Activated CD4-positive, alpha-beta T cell treated with anti-CD3 and anti-CD28 coated beads for 4 hours (primary cell): ENCODE measurements at regions not wholly inside any gene's neighbourhood (a gene's known extent, or its start where the extent isn't known, plus 50 kb on each side); places are given as distances from the start of the nearest gene placed in this dataset.
"Not testable (repeated sequence)": the region's sequence is repeated elsewhere in the genome, so short reads cannot be mapped to it uniquely, and the experiment has no call there.

Experiments used
- DNase-seq, 2 donors: peaks; one replicate each; pipeline ENCODE4 v3.0.0-alpha.2; 2020

DNA sequence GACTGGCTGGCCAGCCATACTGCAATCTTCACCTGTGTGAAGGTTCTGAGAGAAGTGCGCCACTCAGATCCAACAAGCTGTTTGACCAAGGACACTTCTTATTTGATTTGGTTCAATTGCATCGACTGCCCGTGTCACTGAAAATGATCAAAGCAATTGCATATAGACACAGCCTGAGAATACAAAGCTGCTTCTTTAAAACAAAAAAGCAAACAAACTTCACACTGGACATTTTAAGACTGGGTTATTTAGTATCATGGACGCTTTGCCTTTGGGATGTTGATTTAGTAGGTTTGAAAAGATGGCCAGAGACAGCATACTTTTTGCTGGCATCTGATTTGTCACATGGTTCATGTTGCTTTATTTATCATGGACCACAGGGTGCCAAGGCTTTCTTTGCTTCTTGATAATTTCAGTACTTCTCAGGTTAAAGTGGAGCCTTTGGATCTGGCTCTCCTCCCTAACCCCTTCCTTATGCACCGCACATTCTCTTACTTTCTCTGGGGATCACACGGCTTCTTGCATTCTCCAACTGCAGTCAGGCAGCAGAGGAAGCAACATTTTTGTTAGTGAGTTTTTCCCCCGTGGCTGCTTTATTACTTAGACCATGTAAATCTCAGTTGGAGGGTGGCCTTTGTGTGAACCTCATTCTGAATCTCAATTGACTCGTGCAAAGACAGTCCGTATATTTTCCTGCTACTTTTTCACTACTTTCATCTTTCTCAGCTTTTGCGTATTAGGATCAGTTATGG lies 151.0 kb downstream of the CD47 start:
- DNase-seq = no peak

DNA sequence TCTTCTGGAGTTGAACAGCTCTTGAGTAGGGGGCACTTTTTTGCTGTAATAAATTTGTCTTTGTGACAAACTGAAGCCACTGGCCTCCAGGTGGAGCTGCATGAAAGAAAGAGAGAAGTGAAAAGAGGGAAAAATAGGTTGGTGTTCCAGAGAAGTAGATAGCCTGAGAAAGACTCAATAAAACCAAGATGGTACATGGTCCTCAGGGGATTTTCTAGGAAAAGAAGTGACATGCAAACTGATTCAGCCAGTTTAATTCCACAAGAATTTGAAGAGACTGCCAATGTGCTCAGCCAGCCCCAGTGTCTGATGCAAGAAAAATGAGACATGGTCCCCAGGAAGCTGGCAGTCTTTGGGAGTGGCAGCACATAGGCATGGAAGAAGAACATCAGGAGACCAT lies 152.7 kb downstream of the CD47 start:
- peak in 1 of 2 donors; percentile 22 for DNase-seq

DNA sequence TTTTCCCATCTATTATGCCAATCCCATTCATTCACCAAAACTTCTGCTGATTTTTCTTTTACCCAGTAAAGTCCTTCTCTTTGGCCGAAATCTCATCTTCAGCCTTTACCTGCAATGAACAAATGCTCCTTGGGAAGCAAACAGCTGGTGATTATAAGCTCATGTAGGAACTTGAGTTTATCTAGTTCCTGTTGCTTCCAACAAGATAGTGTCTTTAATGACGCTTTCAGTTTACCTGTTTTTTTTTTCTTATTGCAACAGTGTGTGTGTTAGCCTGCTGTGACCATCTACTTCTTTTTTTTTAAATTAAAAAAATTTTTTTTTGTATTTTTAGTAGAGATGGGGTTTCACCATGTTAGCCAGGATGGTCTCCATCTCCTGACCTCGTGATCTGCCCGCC lies 156.0 kb downstream of the CD47 start:
- DNase-seq = no peak

DNA sequence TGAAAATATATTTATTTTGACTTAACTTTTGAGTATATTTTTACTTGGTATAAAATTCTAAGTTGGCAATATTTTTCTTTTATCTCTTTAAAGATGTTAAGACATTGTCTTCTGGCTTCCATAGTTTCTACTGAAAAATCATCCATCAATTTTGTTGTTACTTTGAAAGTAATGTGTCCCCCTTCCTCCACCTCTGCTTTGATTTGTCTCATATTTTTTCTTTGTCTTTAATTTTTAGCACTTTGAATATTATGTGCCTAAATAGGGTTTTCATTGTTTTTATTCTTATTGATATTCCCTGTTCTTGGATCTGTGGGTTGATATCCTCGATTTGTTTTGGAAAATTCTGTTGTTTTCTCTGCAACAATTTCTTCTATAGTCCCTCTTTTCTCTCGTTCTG lies 157.4 kb downstream of the CD47 start:
- DNase-seq = no peak

DNA sequence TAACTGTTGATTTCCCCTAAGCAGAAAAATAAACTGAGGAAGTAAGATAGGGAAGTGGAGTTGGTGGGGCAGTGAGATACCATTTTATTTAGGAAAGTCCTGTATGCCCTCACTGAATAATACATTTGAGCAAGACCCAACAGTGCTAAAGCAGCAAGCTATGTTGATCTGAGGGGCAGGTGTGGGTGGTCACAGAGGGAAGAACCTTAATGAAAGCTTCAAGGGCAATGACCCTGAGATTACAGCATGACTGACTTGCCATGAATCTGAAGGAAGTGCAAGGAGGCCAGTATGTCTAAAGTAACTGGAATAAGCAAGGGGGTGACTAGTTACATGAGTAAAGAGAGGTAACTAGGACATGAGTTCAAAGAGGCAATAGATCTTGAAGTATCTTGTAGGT lies 159.5 kb downstream of the CD47 start:
- no peak for DNase-seq

DNA sequence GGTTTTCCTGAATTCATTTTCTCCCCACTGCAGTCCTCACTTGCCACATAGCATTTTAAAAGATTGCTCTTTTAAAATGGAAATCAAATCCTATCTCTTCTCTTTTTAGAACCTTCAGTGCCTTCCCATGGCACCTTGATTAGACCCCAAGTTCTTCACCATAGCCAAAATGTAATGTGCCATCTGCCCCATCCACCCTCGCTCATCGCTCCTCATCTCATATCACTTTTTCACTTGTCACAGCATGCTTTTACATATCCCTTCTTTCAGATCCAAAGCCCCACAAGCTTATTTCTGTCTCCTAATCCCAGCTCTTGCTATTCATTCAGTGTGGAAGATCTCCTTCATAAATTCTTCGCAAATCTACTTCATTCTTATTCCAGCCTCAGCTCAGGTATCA lies 161.7 kb downstream of the CD47 start:
- no peak for DNase-seq

DNA sequence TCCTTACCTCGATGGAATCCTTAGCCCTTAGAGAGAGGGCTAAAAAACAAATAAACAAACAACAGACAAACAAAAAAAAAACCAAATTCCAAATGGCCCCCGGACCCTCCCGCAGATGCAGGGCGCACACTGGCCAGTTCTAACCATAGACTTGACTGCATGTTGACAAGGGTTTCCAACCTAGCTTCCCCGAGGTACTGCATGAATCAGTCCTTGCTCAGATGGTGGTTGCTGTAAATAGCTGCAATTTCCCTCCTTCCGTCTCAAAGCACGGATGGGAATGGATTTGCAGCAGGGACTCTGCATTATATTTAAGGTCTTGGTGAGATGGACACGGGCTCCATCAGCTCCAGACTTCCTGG lies 162.8 kb downstream of the CD47 start:
- peak in 1 of 2 donors; percentile 7 for DNase-seq

DNA sequence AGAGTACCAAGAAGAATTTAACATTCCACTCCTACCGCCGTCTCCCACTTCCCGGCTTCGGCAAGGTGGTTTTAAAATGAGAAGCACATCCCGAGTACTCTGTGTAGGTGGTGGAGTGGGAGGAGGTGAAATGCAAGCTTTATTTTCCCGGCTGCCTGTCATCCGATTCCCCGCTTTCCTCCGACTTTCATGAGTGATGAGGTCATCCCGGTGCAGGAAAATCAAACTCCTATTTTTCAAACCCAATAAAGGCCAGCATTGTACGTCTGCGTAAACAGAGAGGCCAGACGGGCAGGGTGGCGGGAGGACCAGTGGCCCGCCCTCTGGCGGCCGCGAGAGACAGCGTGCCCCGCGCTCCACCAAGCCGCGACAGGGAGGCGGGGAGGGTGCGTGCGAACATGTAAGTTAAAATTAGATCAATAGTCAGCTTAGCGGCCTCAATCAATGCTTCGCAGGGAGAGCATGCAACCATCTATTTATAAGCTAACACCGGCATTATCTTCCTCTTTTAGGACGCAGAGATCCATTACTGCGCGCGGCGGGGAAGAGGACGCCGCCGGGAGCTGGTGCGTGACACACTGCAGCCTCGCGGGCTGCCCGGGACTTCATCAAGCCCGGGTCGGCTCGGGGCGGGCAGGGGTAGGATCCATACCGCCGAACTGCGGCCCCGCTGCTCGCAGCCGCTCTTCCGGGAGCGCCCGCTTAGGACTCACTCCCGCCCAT lies 163.3 kb downstream of the CD47 start:
- DNase-seq = peak; percentile 63 to 68

DNA sequence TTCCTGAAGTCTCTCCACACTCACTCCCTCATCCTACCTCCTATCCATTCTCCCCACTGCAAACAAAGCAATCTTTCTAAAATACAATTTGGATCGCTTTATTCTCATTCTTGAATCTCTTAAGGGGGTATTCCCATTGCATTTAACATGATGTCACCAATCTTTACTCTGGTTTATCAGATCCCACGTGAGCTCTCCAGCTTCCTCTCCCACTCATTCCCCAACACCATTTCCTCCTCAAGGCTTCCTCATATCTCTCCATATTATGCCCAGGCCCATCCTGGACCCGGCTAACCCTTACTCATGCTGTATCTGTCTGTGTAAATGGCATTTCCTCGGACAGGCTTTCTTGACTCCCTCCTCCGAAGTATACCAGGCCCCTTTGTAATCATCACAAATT lies 165.0 kb downstream of the CD47 start:
- no peak for DNase-seq

DNA sequence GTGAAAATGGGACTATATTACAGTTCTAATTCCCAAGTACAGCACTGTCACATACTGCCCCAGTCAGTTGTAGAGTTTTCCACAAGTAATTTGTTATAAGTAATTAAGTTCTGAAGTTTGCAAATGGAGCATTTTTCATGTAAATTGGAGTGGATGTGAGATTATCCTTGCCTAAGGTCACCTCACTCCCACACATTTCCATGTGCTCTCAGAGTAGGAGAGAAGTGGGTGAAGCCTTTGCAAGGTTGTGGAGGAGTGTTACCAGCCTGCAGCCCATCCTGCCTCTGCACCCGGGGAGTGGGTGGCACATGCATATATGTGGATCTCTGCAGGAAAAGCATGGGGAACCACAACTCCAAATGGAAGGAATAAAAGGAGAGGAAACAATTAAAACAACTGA lies 169.8 kb downstream of the CD47 start:
- no peak for DNase-seq

DNA sequence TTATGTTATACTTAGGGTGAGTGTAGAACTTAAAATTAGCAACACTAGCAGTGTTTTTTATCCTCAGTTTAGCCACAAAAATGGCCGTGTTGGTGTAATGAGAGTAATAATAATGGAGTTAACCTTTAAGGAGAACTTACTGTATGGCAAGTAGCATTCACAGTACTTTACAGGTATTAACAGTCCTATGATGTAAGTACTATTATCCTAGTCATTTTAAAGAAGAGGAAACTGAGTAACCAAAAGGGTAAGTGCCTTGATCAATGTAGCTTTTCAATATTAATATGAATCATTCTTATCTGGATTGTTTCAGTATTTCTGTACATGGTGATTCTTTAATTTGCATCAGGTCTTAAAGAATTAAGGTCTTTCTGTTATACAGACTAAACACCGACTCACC lies 170.3 kb downstream of the CD47 start:
- DNase-seq = no peak

DNA sequence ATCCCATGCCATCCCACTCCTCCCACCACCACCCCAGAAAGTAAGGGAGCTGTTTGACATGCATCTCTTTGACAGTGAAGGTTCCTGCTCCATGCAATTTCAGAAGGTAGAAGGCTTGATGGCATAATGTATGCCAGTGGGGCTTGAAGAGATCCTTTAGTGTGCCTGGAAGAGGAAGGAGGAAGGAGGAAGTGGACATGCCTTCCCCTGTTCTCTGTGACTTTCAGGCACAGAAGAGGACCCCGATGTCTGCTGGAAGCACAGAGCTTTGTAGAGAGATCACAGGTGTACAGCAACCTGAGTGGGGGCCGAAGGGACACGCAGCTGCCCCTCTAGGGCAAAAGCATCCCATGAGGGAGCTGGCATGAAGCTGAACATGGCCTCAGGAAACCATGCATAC lies 171.6 kb downstream of the CD47 start:
- no peak for DNase-seq

DNA sequence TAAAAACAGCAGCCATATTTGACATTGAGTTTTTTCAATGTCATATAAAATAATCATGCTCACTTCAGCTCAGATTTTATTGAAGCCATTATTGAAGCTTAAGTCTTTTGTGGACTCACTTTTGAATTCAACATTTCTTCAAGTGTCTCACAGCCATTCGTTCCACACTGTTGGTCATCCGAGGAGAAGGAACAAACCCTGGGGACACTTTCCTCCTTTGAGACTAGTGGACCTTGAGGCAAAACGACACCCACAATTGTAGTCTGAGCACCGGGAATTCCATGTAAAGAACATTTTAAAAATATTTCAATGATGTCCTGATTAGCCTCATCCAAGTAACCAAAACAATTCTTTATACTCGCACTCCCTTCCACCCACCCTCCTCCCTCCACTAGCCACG lies 174.7 kb downstream of the CD47 start:
- DNase-seq = no peak

DNA sequence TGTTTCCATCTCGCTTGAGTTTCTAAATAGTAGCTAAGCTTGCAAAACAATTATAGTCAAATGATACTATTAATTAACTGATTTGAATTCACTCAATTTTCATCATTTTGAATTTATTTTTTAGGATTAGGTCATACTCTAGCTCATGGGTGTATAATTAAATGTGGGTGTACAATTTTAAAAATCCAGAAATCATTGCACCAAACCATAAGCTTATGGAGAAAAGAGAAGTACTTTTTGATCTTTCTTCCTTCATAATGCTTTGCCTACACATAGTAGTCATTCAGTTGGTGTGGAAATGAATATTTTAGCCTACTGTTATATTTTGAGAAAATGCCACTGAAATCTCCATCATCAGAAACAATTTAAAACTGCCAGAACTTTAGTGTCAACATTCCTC lies 175.1 kb downstream of the CD47 start:
- no peak for DNase-seq

DNA sequence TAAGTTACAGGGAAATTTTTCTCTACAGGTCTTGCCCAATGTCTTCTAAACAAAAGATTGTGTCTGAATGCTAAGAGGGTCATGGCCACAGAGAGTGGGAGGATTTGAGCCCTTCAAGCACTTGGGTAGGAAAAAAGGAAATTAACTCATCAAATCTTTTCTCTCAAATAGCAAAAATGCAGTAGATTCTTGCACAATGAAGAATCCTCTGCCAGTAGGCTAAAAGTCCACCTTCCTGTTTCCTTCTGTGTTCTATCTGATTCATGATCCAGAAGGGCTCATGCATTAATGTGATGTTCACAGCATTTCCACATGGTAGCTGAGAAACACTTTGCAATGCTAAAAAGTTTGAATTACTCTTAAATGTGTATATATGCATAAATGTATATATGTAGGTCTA lies 177.1 kb downstream of the CD47 start:
- no peak for DNase-seq

DNA sequence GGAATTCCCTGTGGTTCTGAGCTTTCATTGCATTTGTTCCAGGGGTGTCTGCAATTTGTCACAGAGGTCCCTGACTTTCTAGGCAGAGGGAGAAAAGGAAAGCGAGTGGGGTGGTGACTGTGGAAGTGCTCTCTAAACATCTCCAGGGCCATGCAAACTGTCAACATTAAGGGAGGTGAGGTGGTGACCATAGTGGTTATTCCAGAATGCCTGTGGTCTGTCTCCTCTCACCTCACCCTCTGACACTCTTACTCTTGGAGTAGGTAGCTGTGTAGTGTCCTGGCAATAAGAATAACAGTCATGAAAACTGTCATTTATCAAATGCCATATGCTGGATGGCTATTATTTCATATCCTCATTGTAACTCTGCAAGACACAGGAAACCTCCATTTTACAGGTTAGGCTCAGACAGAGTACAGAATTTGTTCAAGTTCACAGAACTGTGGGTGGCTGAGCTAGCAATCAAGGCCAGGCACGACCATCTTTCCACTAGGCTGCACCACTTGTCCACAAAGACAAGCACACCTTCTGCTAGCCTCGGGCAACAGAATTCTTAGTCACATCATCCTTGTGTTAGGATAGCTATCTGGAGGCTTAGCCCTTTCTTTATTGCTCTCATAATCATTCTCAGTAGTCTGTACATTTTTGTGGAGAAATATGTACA lies 179.4 kb downstream of the CD47 start:
- no peak for DNase-seq

DNA sequence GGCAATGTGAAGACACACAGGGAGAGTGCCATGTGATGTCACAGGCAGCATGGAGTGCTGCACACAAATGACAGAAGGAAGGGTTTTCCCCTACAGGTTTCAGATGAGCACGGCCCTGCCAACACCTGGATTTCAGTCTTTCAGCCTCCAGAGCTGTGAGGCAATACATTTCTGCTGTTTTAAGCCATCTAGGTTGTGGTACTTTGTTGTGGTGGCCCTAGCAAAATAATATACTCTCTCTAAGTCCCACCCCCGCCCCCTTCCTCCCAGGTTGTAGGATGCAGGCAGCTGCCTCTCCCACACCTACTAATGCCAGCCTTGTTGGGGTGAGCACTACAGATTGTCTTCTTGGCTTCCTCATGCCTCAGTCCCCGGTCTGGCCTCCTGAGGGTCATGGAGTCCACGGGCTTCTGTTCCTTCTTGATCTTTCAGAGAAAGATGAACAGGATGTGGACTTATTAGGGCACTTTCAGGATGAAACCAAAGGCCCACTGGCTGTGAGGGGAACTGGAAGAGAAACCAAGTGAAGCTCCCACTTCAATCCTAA lies 180.0 kb downstream of the CD47 start:
- peak in 1 of 2 donors; percentile 6 for DNase-seq

DNA sequence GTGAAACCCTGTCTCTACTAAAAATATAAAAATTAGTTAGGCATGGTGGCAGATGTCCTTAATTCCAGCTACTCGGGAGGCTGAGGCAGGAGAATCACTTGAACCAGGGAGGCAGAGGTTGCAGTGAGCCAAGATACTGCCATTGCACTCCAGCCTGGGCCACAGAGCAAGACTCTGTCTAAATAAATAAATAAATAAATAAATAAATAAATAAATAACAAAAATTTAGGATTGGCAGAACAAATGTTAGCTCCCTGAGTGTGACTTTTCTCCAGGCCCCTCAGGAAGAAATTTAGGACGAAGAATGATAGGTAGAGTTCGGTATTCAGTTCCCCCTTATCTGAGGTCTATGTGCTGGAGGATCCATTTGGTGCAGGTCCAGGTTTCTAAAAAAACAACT lies 181.2 kb downstream of the CD47 start:
- not testable (repeated sequence) for DNase-seq

DNA sequence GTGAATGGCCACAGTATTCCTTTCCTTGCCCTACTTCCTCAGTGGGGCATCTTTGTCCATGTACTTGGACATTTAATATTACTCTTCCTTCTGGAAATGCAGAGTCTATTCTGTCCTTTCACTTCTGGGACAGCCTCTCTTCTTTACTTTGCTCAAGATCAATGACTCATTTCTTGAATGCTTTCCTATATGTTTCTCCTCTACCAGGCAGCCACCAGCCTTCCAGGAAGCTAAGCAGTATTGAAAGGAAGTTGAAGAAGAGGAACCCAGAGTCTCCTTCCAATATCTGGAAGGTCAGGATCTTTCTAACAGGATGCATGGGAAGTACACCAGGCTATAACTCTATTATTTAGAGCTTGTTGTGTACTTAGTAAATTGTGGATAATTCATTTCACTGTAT lies 182.8 kb downstream of the CD47 start:
- DNase-seq = no peak

DNA sequence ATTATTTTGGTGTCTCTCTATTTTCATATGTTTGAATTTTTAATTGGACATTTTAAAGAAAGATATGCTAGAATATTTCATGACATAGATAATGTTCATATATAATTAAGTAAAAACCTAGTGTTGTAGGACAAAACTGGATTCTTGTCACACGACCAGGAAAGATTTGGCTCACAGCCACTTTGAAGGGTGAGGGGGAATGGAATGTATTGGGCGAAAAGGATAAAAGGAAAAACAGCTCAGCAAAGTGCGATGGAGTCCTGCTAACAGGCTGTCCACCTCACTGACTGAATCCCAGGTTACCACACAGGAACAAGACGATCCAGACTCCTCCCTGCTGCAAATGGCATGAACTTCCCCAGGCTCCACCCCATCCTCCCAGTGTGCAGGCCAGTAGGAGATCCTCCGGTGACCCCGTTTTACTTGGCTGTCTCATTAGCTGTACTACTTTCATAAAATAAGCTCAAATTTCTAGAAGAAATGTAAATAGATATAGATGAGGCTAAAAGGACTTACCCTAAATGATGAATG lies 186.2 kb downstream of the CD47 start:
- DNase-seq = no peak

DNA sequence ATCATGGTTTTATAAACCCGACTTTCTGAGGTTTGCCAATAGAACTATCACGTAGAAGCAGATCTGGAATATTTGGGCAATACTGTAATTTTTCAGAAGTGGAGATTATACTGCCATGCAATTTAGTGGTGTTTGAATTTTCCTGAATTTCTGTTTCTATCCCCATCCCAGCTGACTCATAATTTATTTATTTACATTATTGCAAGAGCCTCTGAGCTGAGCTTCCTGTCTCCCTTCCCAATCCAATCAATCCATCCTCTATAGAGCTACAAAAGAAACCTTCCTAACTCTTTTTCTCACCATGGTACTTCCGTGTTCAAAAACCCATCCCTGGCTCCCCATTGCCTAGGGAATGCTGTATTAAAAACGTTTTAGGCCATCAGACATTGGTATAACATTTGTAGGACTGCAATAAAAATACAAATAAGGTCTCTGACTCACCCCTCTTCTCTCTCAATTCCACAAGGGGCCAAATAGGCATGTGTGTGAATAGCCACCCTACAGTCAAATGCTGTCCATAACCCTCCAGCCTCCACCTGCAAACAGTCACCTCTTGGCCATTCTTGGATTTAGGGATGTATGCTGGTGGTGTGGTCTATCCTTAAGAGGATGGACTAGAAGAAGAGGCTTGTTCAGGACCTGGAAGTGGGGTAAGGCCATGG lies 190.7 kb downstream of the CD47 start:
- no peak for DNase-seq

DNA sequence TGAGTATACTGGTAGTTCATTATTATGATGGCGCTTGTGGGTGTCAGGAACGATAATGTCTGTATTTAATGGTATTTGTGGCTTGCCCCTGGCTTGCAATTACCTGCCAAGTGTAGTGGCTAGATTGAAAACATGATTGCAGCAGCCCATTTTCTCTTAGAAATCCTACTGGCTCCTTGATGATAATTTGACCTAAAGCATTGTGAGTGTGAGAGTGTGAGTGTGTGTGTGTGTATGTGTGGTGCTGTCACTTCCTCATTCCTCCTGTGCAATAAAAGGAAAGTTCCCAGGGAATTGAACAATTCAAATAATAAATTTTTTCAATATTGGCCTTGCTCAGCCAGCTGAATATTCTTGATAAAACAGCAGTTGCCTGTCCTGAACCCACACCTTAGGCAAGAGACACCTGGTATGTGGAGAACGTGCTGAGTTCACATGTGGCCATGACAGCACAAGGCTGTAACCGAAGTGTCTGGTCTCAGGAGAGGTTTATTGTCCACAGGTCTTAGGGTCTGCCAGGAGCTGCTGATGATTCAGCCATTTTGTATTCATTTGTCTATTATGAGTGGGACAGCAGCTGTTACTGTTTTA lies 193.3 kb downstream of the CD47 start:
- no peak for DNase-seq

DNA sequence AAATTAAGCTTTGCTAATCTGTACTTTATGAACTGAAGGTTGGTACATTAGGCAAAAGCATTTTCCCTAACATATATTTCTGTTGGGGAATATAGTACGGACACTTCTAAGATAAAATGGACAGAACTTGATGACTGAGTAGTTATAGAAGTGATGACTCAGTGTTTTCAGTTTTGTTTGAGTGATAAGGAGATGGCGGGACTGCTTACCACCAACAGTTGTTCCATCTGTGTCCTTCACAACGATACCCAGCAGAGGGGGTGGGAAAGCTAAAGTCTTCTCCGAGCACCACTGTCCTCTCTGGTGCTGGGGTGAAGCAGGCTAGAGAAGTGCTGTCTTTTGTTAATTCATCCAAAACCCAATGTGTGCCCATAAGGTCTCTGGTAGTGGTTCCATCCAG lies 195.8 kb downstream of the CD47 start:
- no peak for DNase-seq
